Smooth muscle cell (in vitro differentiated cells): ENCODE measurements at regions not wholly inside any gene's neighbourhood (a gene's known extent, or its start where the extent isn't known, plus 50 kb on each side); places are given as distances from the start of the nearest gene placed in this dataset.
"Not testable (repeated sequence)": the region's sequence is repeated elsewhere in the genome, so short reads cannot be mapped to it uniquely, and the experiment has no call there.

Experiments used
- DNase-seq: peaks from one replicate; lab custom pipeline; 2025; ENCODE audit not compliant: unreplicated experiment; lab: John Stamatoyannopoulos, UW
- H2AFZ ChIP-seq: fragments of 200-600 bp; sonication (generic); 2 replicates; pipeline ENCODE4 v1.6.0; 2016; ENCODE audit warnings: antibody characterized with exemption, low read depth, mild to moderate bottlenecking
- H3F3A ChIP-seq: fragments of 200-600 bp; sonication (generic); 2 replicates; pipeline ENCODE4 v1.6.0; 2017; ENCODE audit warnings: antibody characterized with exemption, low read depth
- H3K27ac ChIP-seq: fragments of 200-600 bp; sonication (generic); 2 replicates; pipeline ENCODE4 v1.5.1; 2016; ENCODE audit warnings: low read depth, mild to moderate bottlenecking
- H3K27me3 ChIP-seq: fragments of 200-600 bp; sonication (generic); 2 replicates; pipeline ENCODE4 v1.6.1; 2016; ENCODE audit warnings: low read depth, mild to moderate bottlenecking
- H3K36me3 ChIP-seq: fragments of 200-600 bp; sonication (generic); 2 replicates; pipeline ENCODE4 v1.5.1; 2016; ENCODE audit warnings: low read depth
- H3K4me1 ChIP-seq: fragments of 200-600 bp; sonication (generic); 2 replicates; pipeline ENCODE4 v1.5.1; 2016; ENCODE audit warnings: low read depth
- H3K4me2 ChIP-seq: fragments of 200-600 bp; sonication (generic); 2 replicates; pipeline ENCODE4 v1.6.0; 2016; ENCODE audit warnings: mild to moderate bottlenecking
- H3K4me3 ChIP-seq: fragments of 200-600 bp; sonication (generic); 2 replicates; pipeline ENCODE4 v1.5.1; 2016; ENCODE audit warnings: mild to moderate bottlenecking
- H3K79me2 ChIP-seq: fragments of 200-600 bp; sonication (generic); 2 replicates; pipeline ENCODE4 v1.6.0; 2016; ENCODE audit warnings: low read depth, mild to moderate bottlenecking
- H3K9ac ChIP-seq: fragments of 200-600 bp; sonication (generic); 2 replicates; pipeline ENCODE4 v1.6.0; 2016; ENCODE audit warnings: low read depth
- H3K9me3 ChIP-seq: fragments of 200-600 bp; sonication (generic); replicated peaks from 2 replicates; pipeline ENCODE4 v1.5.1; 2016; ENCODE audit warnings: low read depth
- H4K20me1 ChIP-seq: fragments of 200-600 bp; sonication (generic); 2 replicates; pipeline ENCODE4 v1.6.0; 2016; ENCODE audit warnings: low read depth
- CTCF ChIP-seq: fragments of 200-600 bp; sonication (generic); IDR thresholded peaks from 2 replicates; pipeline ENCODE4 v1.5.1; 2017; ENCODE audit warnings: borderline replicate concordance, mild to moderate bottlenecking, antibody characterized with exemption; ENCODE audit not compliant: insufficient read depth, poor library complexity, severe bottlenecking
- WGBS: methylation state at CpG from one replicate; pipeline ENCODE4 v1.1.7; 2016; ENCODE audit warnings: low lambda C conversion rate; 5-methylcytosine and 5-hydroxymethylcytosine counted together

GRCh38 chr6:80832337-80832736 lies 725.9 kb downstream of the BCKDHB start:
- no peak for TF ChIP-seq CTCF
- Histone ChIP-seq H3K27me3 (no peaks in the 10 kb centered on the region), H3K4me1 (no peaks in the 10 kb centered on the region), H2AFZ (no peak overlapping the region), H3K4me2 (no peak overlapping the region), H4K20me1 (no peaks in the 10 kb centered on the region), H3K79me2 (no peaks in the 10 kb centered on the region), H3K36me3 (no peaks in the 10 kb centered on the region), H3F3A (no peaks in the 10 kb centered on the region), H3K9me3 (no peaks in the 10 kb centered on the region), H3K27ac (no peak overlapping the region), H3K9ac (no peak overlapping the region), H3K4me3 (no peak overlapping the region)
- no peak for DNase-seq
- WGBS = 96% methylated on average over 3 of the region's 3 CpGs

- DNase-seq = no peak
- no peak for TF ChIP-seq CTCF
Measured at GRCh38 chr6:80793411-80793810, 686.9 kb downstream of the BCKDHB start.

GRCh38 chr6:80792151-80792550 lies 685.7 kb downstream of the BCKDHB start:
- Histone ChIP-seq H3K4me3 (no peak overlapping the region), H4K20me1 (no peaks in the 10 kb centered on the region), H3K36me3 (no peaks in the 10 kb centered on the region), H3K27me3 (no peaks in the 10 kb centered on the region), H2AFZ (no peak overlapping the region), H3K9ac (no peak overlapping the region), H3K9me3 (no peaks in the 10 kb centered on the region), H3K4me1 (no peaks in the 10 kb centered on the region), H3K79me2 (no peaks in the 10 kb centered on the region), H3F3A (no peaks in the 10 kb centered on the region), H3K27ac (no peak overlapping the region), H3K4me2 (no peak overlapping the region)
- TF ChIP-seq CTCF = no peak
- no peak for DNase-seq

More at GRCh38 chr6:80793411-80793810, 686.9 kb downstream of the BCKDHB start:
- Histone ChIP-seq H3K4me3 (no peak overlapping the region), H3K36me3 (no peaks in the 10 kb centered on the region), H4K20me1 (no peaks in the 10 kb centered on the region), H3K4me2 (no peak overlapping the region), H3K9me3 (no peaks in the 10 kb centered on the region), H3K79me2 (no peaks in the 10 kb centered on the region), H3K27me3 (no peaks in the 10 kb centered on the region), H3F3A (no peaks in the 10 kb centered on the region), H2AFZ (no peak overlapping the region), H3K9ac (no peak overlapping the region), H3K27ac (no peak overlapping the region), H3K4me1 (no peaks in the 10 kb centered on the region)
- WGBS = 90% methylated on average over 2 of the region's 2 CpGs

GRCh38 chr6:80789912-80790570 lies 683.6 kb downstream of the BCKDHB start:
- Histone ChIP-seq H4K20me1 (no peaks in the 10 kb centered on the region), H2AFZ (no peak overlapping the region), H3F3A (no peaks in the 10 kb centered on the region), H3K4me2 (no peak overlapping the region), H3K27ac (no peak overlapping the region), H3K9ac (no peak overlapping the region), H3K36me3 (no peaks in the 10 kb centered on the region), H3K4me1 (no peaks in the 10 kb centered on the region), H3K79me2 (no peaks in the 10 kb centered on the region), H3K9me3 (no peaks in the 10 kb centered on the region), H3K27me3 (no peaks in the 10 kb centered on the region), H3K4me3 (no peak overlapping the region)
- 77% methylated on average over 1 of the region's 1 CpG for WGBS
- no peak for DNase-seq
- TF ChIP-seq CTCF = no peak

- H3K4me1 ChIP-seq, DNase-seq, H2AFZ ChIP-seq, H3K9ac ChIP-seq, H3K9me3 ChIP-seq, H3K27me3 ChIP-seq, H3K79me2 ChIP-seq, H3F3A ChIP-seq, H3K4me3 ChIP-seq, H4K20me1 ChIP-seq, H3K36me3 ChIP-seq, H3K4me2 ChIP-seq, H3K27ac ChIP-seq: not testable (repeated sequence)
- 96% methylated on average over 12 of the region's 12 CpGs for WGBS
Measured at GRCh38 chr6:80783271-80783670, 676.8 kb downstream of the BCKDHB start.
